HepG2 (cell line): ENCODE measurements at regions not wholly inside any gene's neighbourhood (a gene's known extent, or its start where the extent isn't known, plus 50 kb on each side); places are given as distances from the start of the nearest gene placed in this dataset.

Source experiments
- ATAC-seq: fragments of 200-7000 bp; cut with Tn5 transposase; 3 replicates; pipeline ENCODE4 v1.9.1; 2020; ENCODE audit warnings: mild to moderate bottlenecking, moderate library complexity
- BruUV-seq: library from RNA; stranded (reverse); fragments of 400-500 nt; replicated peaks from 2 replicates; lab custom pipeline; 2021; lab: Mats Ljungman, UMichigan
- CTCF ChIA-PET: fragments of 300-600 bp; formaldehyde crosslinking; extraction: SDS; loops from one replicate; lab custom pipeline; 2021; ENCODE audit warnings: low total read pairs, inconsistent platforms, low intra/inter-chr PET ratio; lab: Yijun Ruan, JAX
- POLR2A ChIA-PET: fragments of 350-600 bp; sonication (Branson Sonifier 250); formaldehyde crosslinking; loops from one replicate; lab custom pipeline; 2020; ENCODE audit warnings: antibody characterized with exemption, inconsistent platforms; lab: Yijun Ruan, JAX
- DNase-seq: peaks from one replicate; pipeline ENCODE4 v3.0.0-alpha.2; 2015; ENCODE audit warnings: low spot score
- FAIRE-seq: peaks from 3 replicates; lab custom pipeline; 2011; peaks lifted over from hg19 to GRCh38; lab: Jason Lieb, UNC
- H2AFZ ChIP-seq: one replicate; pipeline ENCODE4 v1.6.1; 2011; ENCODE audit warnings: low read length, inconsistent platforms
- H3K27ac ChIP-seq: fragments of 300-600 bp; 3 replicates; pipeline ENCODE4 v1.8.0; 2011; ENCODE audit warnings: mixed run types, mild to moderate bottlenecking, mixed read lengths, low read length, inconsistent platforms; ENCODE audit not compliant: insufficient read depth; ENCODE audit errors: extremely low read length
- H3K27me3 ChIP-seq, 2 experiments: fragments of 200-600 bp in 1 of 2; 2 replicates in 1 of 2; 3 replicates in 1 of 2; pipeline versions ENCODE4 v1.6.0 to v1.8.0; 2011; ENCODE audit warnings: low read length in 2 of 2, mild to moderate bottlenecking in 2 of 2, moderate library complexity in 2 of 2, inconsistent platforms in 1 of 2; ENCODE audit not compliant: insufficient read depth in 2 of 2, control insufficient read depth in 1 of 2
- H3K36me3 ChIP-seq, 2 experiments: fragments of 200-600 bp in 1 of 2; replicated peaks in 1 of 2; 2 replicates in 1 of 2; 3 replicates in 1 of 2; pipeline versions ENCODE4 v1.5.1 to v1.8.0; 2011; ENCODE audit warnings: low read length in 2 of 2, inconsistent platforms in 1 of 2; ENCODE audit not compliant: insufficient read depth in 2 of 2, control insufficient read depth in 1 of 2
- H3K4me1 ChIP-seq: 2 replicates; pipeline ENCODE4 v1.5.1; 2012; ENCODE audit warnings: low read length, inconsistent platforms; ENCODE audit not compliant: insufficient read depth
- H3K4me2 ChIP-seq: 2 replicates; pipeline ENCODE4 v1.6.0; 2011; ENCODE audit warnings: low read depth, low read length, inconsistent platforms
- H3K4me3 ChIP-seq, 3 experiments: fragments of 200-600 bp in 1 of 3; sonication (generic), shearing (Covaris generic) in 1 of 3; replicated peaks in 1 of 3; 2 replicates each; pipeline ENCODE4 v1.5.1; 2011 to 2016; ENCODE audit warnings: low read length in 3 of 3, inconsistent platforms in 2 of 3, low read depth in 2 of 3, mild to moderate bottlenecking in 2 of 3, control low read depth in 1 of 3, mixed read lengths in 1 of 3; ENCODE audit not compliant: insufficient read depth in 1 of 3
- H3K79me2 ChIP-seq: one replicate; pipeline ENCODE4 v1.6.1; 2011; ENCODE audit warnings: low read length, inconsistent platforms; ENCODE audit not compliant: insufficient read depth
- H3K9ac ChIP-seq: 2 replicates; pipeline ENCODE4 v1.6.0; 2011; ENCODE audit warnings: mild to moderate bottlenecking, low read depth, low read length, inconsistent platforms; ENCODE audit not compliant: insufficient read depth
- H3K9me3 ChIP-seq: 2 replicates; pipeline ENCODE4 v1.5.1; 2012; ENCODE audit warnings: mild to moderate bottlenecking, low read length
- H4K20me1 ChIP-seq: 2 replicates; pipeline ENCODE4 v1.6.0; 2011; ENCODE audit warnings: inconsistent platforms, mild to moderate bottlenecking, low read length, moderate library complexity; ENCODE audit not compliant: insufficient read depth
- CEBPB ChIP-seq: IDR thresholded peaks from 2 replicates; pipeline ENCODE4 v1.6.1; 2011; ENCODE audit warnings: low read depth, low read length, improper control_type of control experiment, borderline replicate concordance
- CEBPZ ChIP-seq: IDR thresholded peaks from 2 replicates; pipeline ENCODE4 v1.6.1; 2012; ENCODE audit warnings: low read length, improper control_type of control experiment
- MAZ ChIP-seq, 2 experiments: sonication (generic) in 1 of 2; formaldehyde crosslinking in 1 of 2; IDR thresholded peaks; 2 replicates each; pipeline versions ENCODE4 v1.5.0 to v1.6.1; 2012 to 2020; ENCODE audit warnings: low read depth in 2 of 2, mild to moderate bottlenecking in 2 of 2, borderline replicate concordance in 1 of 2, improper control_type of control experiment in 1 of 2, low read length in 1 of 2, missing genetic modification reagents in 1 of 2, moderate library complexity in 1 of 2
- MXI1 ChIP-seq: IDR thresholded peaks from 3 replicates; pipeline ENCODE4 v1.6.1; 2012; ENCODE audit warnings: low read depth, low read length, inconsistent platforms, borderline replicate concordance
- PRDM10 ChIP-seq: sonication (generic); formaldehyde crosslinking; IDR thresholded peaks from 2 replicates; pipeline ENCODE4 v1.4.0; 2020; ENCODE audit warnings: low read depth, missing genetic modification reagents
- TERF1 ChIP-seq: sonication (generic); formaldehyde crosslinking; IDR thresholded peaks from 2 replicates; pipeline ENCODE4 v1.8.0; 2022; ENCODE audit warnings: mild to moderate bottlenecking, missing genetic modification reagents, moderate library complexity
- TSC22D2 ChIP-seq: sonication (generic); formaldehyde crosslinking; IDR thresholded peaks from 2 replicates; pipeline ENCODE4 v1.5.1; 2020; ENCODE audit warnings: missing genetic modification reagents, mild to moderate bottlenecking, borderline replicate concordance
- YY1 ChIP-seq: IDR thresholded peaks from 2 replicates; pipeline ENCODE4 v1.6.1; 2011; ENCODE audit warnings: low read length, low read depth, moderate library complexity, mild to moderate bottlenecking; ENCODE audit not compliant: insufficient read depth, insufficient replicate concordance
- ZMYM3 ChIP-seq: sonication (generic); formaldehyde crosslinking; IDR thresholded peaks from 2 replicates; pipeline ENCODE4 v1.5.1; 2020; ENCODE audit warnings: mild to moderate bottlenecking, missing genetic modification reagents
- ZNF296 ChIP-seq: sonication (generic); formaldehyde crosslinking; conservative IDR thresholded peaks from 2 replicates; pipeline ENCODE4 v1.5.0; 2020; ENCODE audit warnings: mild to moderate bottlenecking, missing genetic modification reagents
- ZNF770 ChIP-seq: sonication (generic); formaldehyde crosslinking; IDR thresholded peaks from 2 replicates; pipeline ENCODE4 v1.5.0; 2020; ENCODE audit warnings: mild to moderate bottlenecking, missing genetic modification reagents
- WGBS: methylation state at CpG from one replicate; pipeline ENCODE4 v1.1.6; 2017; ENCODE audit warnings: low lambda C conversion rate; 5-methylcytosine and 5-hydroxymethylcytosine counted together
- in situ Hi-C: cut with HindIII; loops from 2 replicates; pipeline ENCODE4 v1.10.0; 2017; ENCODE audit warnings: low pct_unique_long_range_greater_than_20kb; ENCODE audit not compliant: extremely low pct_ligation_motif_present
- intact Hi-C: fragments of 100-400 bp; cut with micrococcal nuclease; formaldehyde crosslinking; loops from one replicate; pipeline ENCODE4 v1.10.0; 2022; ENCODE audit not compliant: unreplicated experiment

- no peak for TF ChIP-seq TERF1 (CRISPR knock-in tag)
- TF ChIP-seq YY1: no peak
- no peak for TF ChIP-seq ZMYM3
Measured at GRCh38 chr12:92036061-92036620, 109.5 kb downstream of the BTG1 start (continued).

GRCh38 chr12:92035477-92035876, 110.2 kb downstream of the BTG1 start:
- intact Hi-C loops (loop anchor here (10.0 kb wide), 1 partner anchor 109 kb away; the partner anchor contains the start of gene BTG1), in situ Hi-C loops (no loop called here)
- DNase-seq (no peak), ATAC-seq (no peak), FAIRE-seq (no peak)
- H3K27ac ChIP-seq: no peak overlapping the region
- no peak overlapping the region for H2AFZ ChIP-seq
- TF ChIP-seq ZNF296 (CRISPR knock-in tag) (no peak), MAZ (IDR thresholded peaks at IDR 0.05; ENCODE audit: borderline replicate concordance, low read depth, low read length) (no peak), MAZ (CRISPR knock-in tag; IDR thresholded peaks at IDR 0.05; ENCODE audit: low read depth) (0 out of 2 replicates have a peak, but pooled peaks have one; percentile 13), TSC22D2 (CRISPR knock-in tag) (no peak), PRDM10 (CRISPR knock-in tag) (no peak), CEBPB (no peak), ZNF770 (CRISPR knock-in tag) (no peak), MXI1 (no peak), CEBPZ (no peak)
- H3K9me3 ChIP-seq: no peaks in the 10 kb centered on the region
- H3K4me1 ChIP-seq: peaks cover 32% of the 10 kb centered on the region
- no peaks in the 10 kb centered on the region for H3K36me3 ChIP-seq
- H3K9ac ChIP-seq: no peak overlapping the region
- H3K27me3 ChIP-seq: no peaks in the 10 kb centered on the region; a peak in 1 of 5 replicates
- no TSS peak for BruUV-seq
- ChIA-PET CTCF (no interaction called here), POLR2A (no interaction called here)
- H4K20me1 ChIP-seq: no peaks in the 10 kb centered on the region
- H3K4me2 ChIP-seq: peak overlapping the region; percentile 78
- WGBS: 85% methylated on average over 1 of the region's 1 CpG
- peak overlapping the region in 1 of 3 experiments; percentile 36; a peak in 1 of 6 replicates for H3K4me3 ChIP-seq
- no peaks in the 10 kb centered on the region for H3K79me2 ChIP-seq
